Fibroblast of skin of left biceps (primary cell): ENCODE measurements at regions not wholly inside any gene's neighbourhood (a gene's known extent, or its start where the extent isn't known, plus 50 kb on each side); places are given as distances from the start of the nearest gene placed in this dataset.

Source experiments
- DNase-seq, 2 experiments: peaks; one replicate each; pipeline ENCODE4 v3.0.0-alpha.2; 2013; ENCODE audit warnings: low read depth in 2 of 2

- no peak for DNase-seq
Observed at GRCh38 chr2:177342736-177343135, 49.8 kb upstream of the AGPS start.
